Activated CD8-positive, alpha-beta memory T cell treated with anti-CD3 and anti-CD28 coated beads for 4 hours (primary cell): ENCODE measurements at regions not wholly inside any gene's neighbourhood (a gene's known extent, or its start where the extent isn't known, plus 50 kb on each side); places are given as distances from the start of the nearest gene placed in this dataset.

Experiments
- DNase-seq, 2 donors: peaks; one replicate each; pipeline ENCODE4 v3.0.0-alpha.2; 2020; ENCODE audit warnings: low read depth in 2 of 2

DNA sequence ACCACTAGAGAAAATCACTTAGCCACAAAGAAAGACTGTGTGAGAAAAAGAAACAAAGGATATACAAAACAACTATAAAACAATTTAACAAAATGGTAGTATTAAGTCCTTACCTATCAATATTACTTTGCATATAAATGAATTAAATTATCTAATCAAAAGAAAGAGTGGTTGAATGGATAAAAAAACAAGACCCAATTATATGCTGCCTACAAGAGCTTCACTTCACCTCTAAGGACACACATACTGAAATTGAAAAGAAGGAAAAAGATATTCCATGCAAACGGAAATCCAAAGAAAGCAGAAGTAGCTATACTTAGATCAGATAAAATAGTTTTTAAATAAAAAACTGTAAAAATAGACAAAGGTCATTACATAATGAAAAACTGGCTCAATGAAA lies 134.9 kb upstream of the CCDC196 start:
- DNase-seq: no peak

DNA sequence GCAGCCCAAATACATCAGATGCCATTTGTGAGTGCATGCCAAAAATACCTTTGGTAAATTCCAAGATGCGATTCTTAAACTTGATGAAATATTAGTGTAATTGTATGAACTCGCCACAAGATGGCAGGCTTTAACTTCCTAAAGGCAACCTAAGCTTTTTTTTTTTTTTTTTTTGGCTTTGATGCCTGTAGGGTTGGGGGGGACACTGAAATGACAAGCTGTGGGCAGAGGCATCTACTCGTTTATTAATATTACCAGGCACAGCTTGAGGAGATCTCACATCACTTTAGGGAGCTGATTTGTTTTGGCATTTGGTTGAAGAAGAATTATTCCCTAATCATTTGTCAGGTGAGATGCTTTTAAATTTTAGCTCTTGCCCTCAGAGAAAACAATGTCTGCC lies 126.7 kb upstream of the CCDC196 start:
- no peak for DNase-seq

DNA sequence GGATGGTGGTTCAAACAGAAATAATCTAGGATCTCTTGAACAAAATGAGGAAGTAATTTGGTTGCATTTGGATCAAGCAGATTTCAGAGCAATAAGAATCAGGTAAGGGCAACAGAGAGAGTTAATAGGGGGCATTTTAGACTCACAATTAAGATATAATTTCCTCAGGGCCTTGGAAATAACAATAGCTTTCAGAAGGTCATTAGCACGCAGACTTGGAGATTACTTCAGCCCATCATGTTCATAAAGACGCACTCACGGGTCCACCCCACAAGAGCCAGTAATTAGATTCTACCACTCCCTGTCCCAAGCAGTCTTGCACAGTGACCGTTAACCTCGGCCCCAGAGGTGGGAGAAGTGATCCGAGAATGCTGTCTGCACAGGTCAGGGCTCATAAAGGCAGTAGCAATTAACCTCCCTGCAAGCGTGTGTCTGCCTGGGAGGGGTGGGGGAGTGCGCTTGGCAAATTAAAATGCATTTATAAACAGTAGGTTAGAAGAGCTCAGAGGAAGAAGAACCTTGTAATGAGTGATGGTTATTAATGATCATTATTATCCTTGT lies 125.7 kb upstream of the CCDC196 start:
- no peak for DNase-seq

DNA sequence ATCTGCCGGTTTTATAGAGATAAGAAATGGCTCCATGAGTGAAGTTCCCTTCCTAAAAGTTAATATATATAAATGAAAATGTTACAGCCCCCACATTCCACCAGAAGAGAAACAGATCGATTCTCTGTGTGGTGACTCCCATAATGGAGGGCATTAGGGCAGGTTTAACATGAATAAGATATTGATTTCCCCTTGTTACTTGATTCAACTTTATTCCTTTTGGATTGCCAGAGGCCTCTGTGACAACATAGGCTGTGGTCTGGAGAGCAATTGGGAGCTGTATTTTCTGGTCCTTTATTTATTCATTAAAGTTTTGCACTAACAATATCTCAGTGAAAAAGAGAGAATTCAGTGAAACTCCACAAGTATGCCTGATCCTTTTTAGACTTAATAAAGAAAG lies 125.2 kb upstream of the CCDC196 start:
- no peak for DNase-seq

DNA sequence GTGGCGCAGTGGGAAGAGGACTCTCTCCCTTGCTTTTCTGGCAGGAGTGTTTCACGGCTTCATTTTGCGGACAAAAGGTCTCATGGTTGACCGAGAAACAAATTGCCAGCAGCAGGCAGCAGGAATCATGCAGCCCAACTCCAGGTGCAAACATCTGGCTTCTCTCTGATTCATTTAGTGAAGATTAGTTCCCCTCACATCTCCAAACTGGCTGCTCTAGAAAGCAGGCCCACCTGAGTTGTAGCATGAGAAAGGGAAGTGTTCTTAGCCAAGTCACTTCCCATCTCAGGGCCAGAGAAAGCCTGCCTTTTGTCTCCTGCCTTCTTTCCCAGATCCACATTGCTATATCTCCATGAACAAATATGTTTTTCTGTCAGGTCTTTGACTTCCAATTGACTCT lies 120.8 kb upstream of the CCDC196 start:
- DNase-seq: no peak

DNA sequence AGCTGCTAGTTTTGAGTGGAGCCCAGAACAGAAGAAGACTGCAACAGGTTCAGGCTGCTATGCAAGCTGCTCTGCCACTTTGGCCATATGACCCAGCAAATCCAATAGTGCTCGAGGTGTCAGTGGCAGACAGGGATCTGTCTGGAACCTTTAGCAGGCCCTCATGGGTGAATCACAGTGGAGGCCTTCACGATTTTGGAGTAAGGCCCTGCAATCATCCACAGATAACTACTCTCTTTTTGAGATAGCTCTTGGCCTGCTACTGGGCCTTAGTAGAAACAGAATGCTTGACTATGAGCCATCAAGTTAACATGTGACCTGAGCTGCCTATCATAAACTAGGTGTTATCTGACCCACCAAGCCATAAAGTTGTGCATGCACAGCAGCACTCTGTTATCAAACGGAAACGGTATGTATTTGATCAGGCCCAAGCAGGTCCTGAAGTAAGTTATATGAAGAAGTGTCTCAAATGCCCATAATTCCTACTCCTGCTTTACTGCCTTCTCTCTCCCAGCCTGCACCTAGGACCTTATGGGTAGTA lies 116.9 kb upstream of the CCDC196 start:
- no peak for DNase-seq

DNA sequence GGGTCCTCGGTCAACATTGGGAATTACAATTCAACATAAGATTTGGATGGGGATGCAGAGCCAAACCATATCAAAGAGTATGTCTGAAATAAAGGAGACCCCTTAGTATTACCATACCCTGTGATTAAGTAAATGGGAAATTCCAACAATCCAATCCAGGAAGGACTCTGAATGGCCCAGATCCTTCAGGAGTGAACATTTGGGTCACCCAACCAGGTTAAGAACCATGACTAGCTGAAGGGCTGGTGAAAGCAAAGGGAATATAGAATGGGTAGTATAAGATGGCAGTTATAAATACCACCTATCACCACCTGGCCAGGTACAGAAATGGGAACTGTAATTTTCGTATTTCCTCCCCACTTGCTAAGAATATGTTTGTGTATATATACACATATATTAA lies 114.4 kb upstream of the CCDC196 start:
- DNase-seq: no peak

DNA sequence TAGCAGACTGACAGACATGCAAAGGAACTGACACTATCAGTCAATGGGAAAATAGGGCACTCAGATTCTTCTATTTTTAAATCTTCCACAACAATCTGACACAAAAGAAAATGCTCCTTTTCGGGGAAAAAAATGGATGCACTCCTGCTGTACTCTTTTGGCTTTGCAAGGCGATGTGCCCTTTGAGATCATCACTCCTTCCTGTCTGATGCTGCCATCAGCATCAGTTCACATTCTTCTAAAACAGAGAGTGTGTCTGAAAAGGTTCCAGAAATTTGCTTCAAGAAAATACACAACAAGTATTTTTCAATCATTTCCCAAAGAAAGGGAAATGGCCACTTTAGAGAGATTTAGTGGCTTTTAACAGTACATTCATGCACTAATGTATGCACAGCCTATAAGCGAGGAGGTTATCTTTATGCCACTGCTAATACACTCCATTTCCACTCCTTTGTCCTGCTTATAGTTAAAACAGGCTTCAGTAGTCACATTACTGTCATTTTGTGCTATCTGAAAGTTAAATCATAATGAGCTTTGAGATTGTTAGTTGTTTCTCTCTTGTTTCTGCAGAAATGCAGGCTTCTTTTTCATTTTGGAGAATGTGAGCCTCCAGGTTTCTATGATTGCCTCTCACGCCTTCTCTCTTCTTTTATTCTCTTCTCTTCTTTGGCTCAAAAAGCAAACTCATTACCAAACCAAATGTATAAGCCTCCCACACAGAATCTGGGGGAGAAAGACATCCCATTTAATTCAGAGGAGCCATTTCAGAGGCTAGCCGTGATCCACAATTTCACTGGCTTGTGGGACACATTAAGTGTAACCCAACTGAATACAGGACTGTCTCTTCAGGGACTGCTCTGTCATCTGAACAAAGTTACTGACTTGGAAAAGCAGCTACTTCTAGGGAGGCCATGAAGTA lies 110.9 kb upstream of the CCDC196 start:
- DNase-seq: no peak

DNA sequence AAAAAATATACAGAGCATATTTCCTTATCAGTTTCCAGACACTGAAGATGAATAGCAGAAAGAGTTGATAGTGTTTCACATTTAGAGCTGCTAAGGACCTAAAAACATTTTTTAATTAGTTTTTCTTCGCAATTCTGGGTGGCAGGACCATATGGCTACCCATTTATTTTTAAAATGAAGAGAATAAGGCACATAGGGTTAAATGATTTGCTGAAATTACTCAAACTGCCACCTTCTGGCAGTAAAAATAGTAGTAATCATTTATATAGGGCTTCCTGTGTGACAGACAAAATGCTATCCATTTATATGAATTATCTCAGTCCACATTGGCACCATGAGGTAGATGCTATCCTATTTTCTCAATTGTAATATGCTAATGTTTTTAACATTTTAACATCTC lies 108.6 kb upstream of the CCDC196 start:
- DNase-seq: no peak

DNA sequence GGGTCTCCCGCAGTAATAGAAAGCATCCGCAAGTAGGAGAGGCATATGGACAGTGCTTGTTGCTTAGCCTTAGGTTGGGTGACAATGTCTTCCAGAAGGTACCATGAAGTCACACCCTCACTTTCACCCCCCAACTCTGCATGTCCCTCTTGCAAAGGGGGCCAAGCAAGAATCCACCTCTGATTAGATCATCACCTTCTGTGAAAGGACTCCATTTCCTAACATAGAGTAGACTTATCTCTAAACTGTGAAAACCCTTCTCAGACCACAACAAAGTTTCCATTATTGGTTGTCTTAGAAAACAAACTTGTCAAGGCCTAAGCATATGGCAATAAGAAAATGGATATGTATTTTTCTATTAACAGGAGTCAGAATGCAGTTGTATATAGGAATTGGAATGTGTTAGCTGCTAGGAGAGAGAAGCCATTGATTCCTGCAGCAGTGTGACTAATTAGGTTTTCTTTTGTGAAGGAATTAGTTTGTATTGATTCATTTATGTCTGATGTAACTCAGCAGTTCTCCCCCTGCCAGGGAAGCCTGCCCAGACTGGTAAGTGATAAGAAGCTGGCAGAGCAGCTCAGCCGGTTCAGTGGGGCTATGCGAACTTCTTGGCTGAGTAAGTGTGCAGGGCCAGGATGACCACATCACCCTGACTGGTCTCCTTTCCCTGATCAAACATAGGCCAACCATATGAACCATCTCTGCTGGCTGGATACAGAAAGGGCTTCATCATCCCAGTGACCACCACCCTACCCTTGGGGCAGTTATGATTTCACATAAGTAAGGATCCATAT lies 107.3 kb upstream of the CCDC196 start:
- no peak for DNase-seq

DNA sequence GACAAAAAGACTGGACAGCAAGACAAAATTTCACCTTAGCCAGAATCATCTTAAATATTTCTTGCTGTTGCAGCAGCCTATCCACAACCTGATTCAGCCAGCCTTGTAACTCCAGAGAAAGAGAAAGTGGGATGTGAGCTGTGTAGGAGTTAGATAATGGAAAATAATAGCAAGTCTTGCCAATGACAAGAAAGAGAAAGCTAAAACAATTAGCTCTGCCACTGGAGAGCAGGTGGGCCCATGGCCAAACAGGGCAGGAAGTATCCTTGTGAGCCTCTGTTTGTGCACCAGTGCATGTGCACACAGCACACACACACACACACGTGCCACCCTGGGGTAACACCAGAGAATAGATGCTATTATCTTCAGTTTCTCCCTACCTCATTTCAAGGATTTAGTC lies 106.0 kb upstream of the CCDC196 start:
- no peak for DNase-seq

DNA sequence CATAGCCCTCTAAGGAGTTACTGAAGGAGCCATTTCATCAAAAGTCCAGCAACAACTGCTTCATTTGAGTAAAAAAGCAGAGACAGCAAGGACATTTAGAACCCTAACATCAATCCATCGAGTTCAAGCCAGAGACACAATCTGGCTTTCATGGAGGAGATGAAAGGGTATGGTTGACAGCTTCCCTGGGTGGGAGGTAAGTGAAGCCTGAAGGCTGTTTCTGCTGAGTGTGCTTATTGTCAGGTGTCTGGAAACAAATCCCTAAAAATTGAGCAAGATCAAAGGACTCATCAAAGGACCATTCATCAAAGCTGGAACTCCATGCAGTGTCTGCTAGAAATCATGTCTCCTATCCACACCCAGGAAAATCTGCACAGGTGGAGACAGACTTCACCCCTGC lies 104.4 kb upstream of the CCDC196 start:
- DNase-seq: no peak

DNA sequence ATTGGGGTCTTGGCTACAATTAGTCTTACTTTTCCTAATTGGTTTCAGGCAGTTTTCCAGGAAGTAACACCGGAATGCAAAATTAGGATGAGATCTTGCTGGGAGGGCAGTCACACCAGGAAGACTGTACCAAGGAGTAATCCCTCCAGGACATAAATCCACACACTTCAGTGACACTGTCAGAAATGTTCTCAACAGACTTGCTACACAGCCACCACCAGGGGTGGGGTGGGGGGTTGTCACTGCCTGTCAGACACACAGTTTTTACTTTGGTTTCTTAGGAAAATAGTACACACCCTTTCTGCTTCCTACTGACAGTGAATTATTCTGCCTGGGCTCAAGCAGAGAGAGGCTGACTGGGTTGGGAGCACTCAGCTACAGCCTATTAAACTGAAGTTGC lies 102.9 kb upstream of the CCDC196 start:
- DNase-seq: no peak

DNA sequence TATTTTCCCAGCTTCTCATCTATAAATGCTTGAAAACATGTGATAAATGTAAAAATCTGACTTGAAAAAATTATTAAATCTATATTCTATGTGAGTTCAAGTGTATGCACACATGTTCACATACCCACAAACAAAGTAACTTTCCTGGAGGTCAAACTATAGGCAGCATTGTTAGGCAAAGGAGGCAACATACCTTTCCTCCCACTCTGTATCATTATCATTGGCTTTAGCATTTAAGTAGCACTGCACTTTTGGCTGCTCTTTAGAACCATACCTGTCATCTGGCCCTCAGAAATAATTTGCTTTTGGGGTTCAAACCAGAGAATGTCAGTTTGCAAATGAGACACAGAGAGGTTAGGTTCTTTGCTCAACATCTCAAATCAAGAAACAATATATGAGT lies 102.4 kb upstream of the CCDC196 start:
- DNase-seq: no peak

DNA sequence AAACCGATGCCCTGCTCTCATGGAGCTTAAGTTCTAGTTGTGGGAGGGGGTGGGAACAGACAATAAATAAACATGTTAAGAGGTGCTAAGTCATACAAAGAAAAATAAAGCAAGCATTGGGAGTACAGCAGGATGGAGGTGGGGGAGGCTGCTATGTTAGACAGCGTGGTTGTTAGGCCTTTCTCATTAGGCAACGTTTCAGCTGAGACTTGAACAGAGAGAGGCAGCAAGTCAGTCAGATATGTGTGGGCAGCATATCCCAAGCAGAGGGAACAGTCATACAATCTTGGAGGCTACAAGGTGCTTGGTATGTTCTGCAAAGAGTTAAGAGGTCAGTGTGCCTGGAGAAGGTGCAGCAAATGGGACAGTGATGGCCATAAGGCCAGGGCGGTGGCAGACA lies 97.7 kb upstream of the CCDC196 start:
- DNase-seq: no peak

DNA sequence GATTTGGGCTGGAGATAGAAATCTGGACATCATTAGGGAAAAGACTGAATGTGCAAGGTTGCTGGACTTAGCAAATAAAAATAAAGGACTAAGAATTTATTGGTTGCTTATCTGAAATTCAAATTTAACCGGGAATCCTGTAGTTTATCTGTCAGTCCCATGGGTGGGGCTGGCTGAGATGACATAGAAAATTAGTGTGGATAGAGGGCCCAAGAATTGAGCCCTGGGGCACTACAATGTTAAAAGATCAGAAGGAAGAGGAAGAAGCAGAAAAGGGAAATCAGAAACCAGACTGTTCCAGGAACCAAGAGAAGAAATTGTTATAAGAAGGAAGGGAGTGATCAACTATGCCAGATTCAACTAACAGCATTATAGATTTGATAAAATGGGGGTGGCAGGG lies 96.7 kb upstream of the CCDC196 start:
- no peak for DNase-seq

DNA sequence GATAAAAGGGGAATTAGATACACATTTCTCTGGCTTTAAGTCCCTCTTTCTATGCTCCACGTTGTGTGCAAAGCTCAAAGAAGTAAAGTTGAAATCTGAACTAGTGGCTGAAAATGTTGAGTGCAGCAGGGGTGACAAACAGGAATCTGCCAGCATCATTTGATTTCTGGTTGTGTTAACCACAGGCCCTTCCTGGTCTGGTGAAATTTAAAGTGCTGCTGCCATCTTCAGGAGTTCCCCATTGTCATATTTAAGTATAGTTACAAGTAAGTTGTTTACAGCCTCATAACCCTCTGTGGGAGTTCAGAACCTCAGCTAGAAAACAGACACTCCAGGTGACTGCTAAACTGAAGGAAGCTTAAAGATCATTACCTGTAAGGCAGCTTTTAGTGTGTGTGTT lies 90.9 kb upstream of the CCDC196 start:
- no peak for DNase-seq

DNA sequence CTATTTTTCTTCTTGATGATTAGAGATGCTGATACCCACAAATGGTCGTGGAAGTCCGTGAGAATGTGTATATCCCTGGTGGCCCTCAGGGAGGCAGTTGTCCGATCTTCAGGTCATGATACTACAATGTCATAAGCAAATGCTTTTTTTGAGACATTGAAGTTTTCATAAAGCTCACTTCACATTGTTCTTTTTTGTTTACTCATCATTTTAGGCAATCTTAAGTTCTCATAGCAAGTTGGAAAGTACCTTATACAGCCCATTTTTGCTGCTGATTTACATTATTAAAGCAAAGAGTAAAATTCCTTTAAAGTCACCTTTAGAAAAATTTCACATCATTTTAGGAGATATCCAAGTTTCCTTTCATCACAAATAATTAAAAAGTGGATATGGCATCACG lies 90.0 kb upstream of the CCDC196 start:
- DNase-seq: no peak

DNA sequence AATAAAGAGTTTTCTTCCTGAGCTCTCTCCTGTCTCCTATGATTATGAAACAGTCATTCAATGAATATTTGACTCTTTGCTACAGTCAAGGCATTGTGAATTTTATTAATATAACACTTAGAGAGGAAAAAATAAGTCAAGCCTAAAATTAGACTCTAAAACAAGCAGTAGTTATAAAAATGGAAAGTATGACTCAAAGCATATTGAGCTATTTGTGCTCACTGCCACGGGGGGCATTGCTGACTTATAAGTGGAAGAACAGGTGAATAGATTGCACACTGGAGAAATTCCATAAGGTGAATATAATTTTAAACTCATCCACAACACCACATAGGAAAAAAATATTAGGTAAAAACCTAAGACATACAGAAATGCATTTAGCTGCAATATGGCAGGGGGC lies 87.7 kb upstream of the CCDC196 start:
- no peak for DNase-seq

DNA sequence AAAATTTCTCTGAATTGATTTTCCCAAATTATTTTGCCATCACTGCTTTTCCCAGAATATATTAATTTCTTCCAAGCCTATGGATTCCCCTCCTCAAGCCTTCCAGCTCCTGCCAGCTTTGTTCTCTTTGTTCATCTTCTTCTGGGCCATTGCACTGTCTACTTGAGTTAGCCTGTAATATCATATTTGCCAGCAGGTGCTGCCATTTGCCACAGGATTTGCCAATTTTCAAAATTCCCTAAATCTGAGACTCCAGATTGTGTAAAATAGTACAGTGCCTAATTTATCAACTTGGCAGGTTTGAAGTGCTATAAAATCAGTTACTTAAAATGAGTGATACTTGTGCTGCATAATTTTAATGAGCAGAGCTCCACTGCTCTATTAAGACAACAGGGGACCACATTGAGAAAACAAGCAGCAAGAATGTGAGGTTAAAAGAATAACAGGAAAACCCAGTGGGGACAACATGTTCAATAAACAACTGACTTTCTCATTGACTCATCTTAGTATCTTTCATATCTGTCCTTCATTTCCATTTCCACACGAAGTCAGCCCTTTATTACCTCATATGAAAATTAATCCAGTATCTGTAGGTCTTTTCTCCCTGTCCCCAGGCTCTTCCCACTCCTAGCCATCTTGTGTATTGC lies 84.6 kb upstream of the CCDC196 start:
- DNase-seq: no peak

DNA sequence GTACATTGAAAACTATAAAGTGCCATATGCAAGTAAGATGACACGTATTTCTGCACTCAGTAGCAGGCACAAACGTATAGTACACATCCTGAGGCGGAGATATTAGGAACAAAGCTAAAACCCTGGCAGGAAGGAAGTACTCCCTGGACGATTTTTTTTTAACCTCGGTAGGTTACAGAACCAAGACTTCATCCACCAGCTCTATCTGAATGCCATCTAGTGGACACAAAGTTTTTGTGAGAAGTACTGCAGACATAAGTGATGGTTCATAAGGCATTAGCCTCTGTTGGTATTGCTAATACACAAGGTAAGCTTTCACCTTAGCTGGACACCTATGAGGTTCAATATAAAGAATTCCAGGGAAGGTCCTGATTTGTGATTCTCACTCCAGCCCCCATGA lies 83.0 kb upstream of the CCDC196 start:
- no peak for DNase-seq

DNA sequence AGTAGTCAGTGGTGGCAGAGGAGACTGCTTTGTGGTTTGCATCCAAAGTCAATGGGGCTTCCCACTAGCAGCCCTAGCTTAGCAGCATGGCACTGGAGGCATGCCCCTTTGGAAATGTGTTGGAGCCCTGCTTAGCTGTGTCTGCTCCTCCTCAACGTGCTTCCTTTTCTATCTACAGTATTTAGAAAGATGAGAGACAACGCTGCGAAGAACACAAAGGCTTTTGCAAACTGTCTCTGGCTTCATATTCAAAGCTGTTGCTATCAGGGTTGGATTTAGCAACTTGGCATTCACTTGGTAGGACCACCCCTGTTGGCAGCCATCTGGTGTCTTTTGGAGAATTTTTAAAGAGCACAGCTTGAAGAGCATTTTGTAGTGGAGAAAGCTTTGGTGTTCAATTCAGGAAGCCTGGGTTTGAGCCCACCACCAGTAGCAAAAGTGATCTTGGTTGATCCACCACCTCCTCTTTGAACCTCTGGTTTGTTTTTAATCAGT lies 82.1 kb upstream of the CCDC196 start:
- DNase-seq: no peak
